ENCODE measurements at regions not wholly inside any gene's neighbourhood (a gene's known extent, or its start where the extent isn't known, plus 50 kb on each side); places are given as distances from the start of the nearest gene placed in this dataset.

DNA sequence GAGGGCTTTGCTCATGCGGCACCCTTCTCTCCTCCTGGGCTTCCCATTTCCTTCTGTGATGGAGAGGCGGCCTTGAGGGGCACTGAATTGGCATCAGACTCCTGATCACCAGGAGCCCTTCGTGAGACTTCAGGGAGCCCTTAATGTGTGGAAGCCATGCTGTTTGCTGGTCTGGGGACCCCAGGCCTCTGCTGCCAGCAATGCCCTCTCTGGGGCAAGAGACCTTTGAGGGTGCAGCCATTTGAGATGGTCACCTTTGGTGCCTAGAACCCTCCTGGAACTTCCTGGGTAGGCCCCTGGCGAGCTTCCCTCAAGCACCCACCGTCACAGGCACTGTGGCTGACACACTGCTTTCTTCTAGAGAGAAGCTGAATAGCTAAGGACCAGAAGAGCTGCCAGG lies 338.7 kb upstream of the IRX4 start (continued):
- TF ChIP-seq REST (IDR thresholded peaks at IDR 0.05; ENCODE audit: unreplicated experiment) (no peak), ZNF331 (CRISPR knock-in tag; IDR thresholded peaks at IDR 0.05; ENCODE audit: low read depth) (no peak)

GRCh38 chr5:2220741-2221140 lies 338.0 kb upstream of the IRX4 start:
- Histone ChIP-seq H3K4me3 (no peak overlapping the region), H3K4me2 (no peak overlapping the region), H3K9me2 (ENCODE audit: insufficient read depth) (no peaks in the 10 kb centered on the region; the same call in 1 of the 2 replicates), H3K79me2 (replicated peaks; ENCODE audit: insufficient read depth) (no peaks in the 10 kb centered on the region), H3K36me3 (ENCODE audit: insufficient read depth) (no peaks in the 10 kb centered on the region), H3F3A (replicated peaks; ENCODE audit: low read depth) (no peaks in the 10 kb centered on the region), H2AFZ (no peak overlapping the region), H3K4me1 (ENCODE audit: insufficient read depth) (no peaks in the 10 kb centered on the region), H4K20me1 (replicated peaks; ENCODE audit: insufficient read depth) (no peaks in the 10 kb centered on the region), H3K27ac (ENCODE audit: low read depth) (no peak overlapping the region), H3K27me3 (ENCODE audit: insufficient read depth) (no peaks in the 10 kb centered on the region)
- peaks cover 3% of the 10 kb centered on the region for H3K27me3 Mint-ChIP-seq (ENCODE audit: insufficient read depth, low read depth, poor library complexity)
- ATAC-seq = no peak
- H3K36me3 Mint-ChIP-seq (ENCODE audit: low read depth) = no peaks in the 10 kb centered on the region
- H3K4me3 Mint-ChIP-seq = no peak overlapping the region
- peaks cover 2% of the 10 kb centered on the region; the same call in 2 of the 3 replicates for H3K9me3 Mint-ChIP-seq
- no peaks in the 10 kb centered on the region for H3K4me1 Mint-ChIP-seq
- DNase-seq (ENCODE audit: low spot score) = no peak
- H3K27ac Mint-ChIP-seq = no peak overlapping the region
- TF ChIP-seq EZH2 (IDR thresholded peaks at IDR 0.05; ENCODE audit: low read depth, unreplicated experiment) (no peak), EZH2phosphoT487 (IDR thresholded peaks at IDR 0.05; ENCODE audit: unreplicated experiment) (no peak), ZNF331 (CRISPR knock-in tag; IDR thresholded peaks at IDR 0.05; ENCODE audit: low read depth) (no peak), NANOG (IDR thresholded peaks at IDR 0.05; ENCODE audit: borderline replicate concordance) (no peak), STAT1 (IDR thresholded peaks at IDR 0.05; ENCODE audit: unreplicated experiment) (no peak), JUNB (IDR thresholded peaks at IDR 0.05; ENCODE audit: unreplicated experiment) (no peak), REST (IDR thresholded peaks at IDR 0.05; ENCODE audit: unreplicated experiment) (no peak), CREB1 (CRISPR knock-in tag; IDR thresholded peaks at IDR 0.05; ENCODE audit: low read depth) (no peak)
- TF ChIP-seq, protein P1, sequence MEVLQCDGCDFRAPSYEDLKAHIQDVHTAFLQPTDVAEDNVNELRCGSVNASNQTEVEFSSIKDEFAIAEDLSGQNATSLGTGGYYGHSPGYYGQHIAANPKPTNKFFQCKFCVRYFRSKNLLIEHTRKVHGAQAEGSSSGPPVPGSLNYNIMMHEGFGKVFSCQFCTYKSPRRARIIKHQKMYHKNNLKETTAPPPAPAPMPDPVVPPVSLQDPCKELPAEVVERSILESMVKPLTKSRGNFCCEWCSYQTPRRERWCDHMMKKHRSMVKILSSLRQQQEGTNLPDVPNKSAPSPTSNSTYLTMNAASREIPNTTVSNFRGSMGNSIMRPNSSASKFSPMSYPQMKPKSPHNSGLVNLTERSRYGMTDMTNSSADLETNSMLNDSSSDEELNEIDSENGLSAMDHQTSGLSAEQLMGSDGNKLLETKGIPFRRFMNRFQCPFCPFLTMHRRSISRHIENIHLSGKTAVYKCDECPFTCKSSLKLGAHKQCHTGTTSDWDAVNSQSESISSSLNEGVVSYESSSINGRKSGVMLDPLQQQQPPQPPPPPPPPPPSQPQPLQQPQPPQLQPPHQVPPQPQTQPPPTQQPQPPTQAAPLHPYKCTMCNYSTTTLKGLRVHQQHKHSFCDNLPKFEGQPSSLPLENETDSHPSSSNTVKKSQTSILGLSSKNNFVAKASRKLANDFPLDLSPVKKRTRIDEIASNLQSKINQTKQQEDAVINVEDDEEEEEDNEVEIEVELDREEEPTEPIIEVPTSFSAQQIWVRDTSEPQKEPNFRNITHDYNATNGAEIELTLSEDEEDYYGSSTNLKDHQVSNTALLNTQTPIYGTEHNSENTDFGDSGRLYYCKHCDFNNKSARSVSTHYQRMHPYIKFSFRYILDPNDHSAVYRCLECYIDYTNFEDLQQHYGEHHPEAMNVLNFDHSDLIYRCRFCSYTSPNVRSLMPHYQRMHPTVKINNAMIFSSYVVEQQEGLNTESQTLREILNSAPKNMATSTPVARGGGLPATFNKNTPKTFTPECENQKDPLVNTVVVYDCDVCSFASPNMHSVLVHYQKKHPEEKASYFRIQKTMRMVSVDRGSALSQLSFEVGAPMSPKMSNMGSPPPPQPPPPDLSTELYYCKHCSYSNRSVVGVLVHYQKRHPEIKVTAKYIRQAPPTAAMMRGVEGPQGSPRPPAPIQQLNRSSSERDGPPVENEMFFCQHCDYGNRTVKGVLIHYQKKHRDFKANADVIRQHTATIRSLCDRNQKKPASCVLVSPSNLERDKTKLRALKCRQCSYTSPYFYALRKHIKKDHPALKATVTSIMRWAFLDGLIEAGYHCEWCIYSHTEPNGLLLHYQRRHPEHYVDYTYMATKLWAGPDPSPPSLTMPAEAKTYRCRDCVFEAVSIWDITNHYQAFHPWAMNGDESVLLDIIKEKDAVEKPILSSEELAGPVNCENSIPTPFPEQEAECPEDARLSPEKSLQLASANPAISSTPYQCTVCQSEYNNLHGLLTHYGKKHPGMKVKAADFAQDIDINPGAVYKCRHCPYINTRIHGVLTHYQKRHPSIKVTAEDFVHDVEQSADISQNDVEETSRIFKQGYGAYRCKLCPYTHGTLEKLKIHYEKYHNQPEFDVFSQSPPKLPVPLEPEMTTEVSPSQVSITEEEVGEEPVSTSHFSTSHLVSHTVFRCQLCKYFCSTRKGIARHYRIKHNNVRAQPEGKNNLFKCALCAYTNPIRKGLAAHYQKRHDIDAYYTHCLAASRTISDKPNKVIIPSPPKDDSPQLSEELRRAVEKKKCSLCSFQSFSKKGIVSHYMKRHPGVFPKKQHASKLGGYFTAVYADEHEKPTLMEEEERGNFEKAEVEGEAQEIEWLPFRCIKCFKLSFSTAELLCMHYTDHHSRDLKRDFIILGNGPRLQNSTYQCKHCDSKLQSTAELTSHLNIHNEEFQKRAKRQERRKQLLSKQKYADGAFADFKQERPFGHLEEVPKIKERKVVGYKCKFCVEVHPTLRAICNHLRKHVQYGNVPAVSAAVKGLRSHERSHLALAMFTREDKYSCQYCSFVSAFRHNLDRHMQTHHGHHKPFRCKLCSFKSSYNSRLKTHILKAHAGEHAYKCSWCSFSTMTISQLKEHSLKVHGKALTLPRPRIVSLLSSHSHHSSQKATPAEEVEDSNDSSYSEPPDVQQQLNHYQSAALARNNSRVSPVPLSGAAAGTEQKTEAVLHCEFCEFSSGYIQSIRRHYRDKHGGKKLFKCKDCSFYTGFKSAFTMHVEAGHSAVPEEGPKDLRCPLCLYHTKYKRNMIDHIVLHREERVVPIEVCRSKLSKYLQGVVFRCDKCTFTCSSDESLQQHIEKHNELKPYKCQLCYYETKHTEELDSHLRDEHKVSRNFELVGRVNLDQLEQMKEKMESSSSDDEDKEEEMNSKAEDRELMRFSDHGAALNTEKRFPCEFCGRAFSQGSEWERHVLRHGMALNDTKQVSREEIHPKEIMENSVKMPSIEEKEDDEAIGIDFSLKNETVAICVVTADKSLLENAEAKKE (CRISPR knock-in tag; IDR thresholded peaks at IDR 0.05) = no peak
- TF ChIP-seq, protein P2, sequence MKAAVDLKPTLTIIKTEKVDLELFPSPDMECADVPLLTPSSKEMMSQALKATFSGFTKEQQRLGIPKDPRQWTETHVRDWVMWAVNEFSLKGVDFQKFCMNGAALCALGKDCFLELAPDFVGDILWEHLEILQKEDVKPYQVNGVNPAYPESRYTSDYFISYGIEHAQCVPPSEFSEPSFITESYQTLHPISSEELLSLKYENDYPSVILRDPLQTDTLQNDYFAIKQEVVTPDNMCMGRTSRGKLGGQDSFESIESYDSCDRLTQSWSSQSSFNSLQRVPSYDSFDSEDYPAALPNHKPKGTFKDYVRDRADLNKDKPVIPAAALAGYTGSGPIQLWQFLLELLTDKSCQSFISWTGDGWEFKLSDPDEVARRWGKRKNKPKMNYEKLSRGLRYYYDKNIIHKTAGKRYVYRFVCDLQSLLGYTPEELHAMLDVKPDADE (IDR thresholded peaks at IDR 0.05) = no peak

All from GM23338 (cell line).